Nephron progenitor cell (in vitro differentiated cells): ENCODE measurements at regions not wholly inside any gene's neighbourhood (a gene's known extent, or its start where the extent isn't known, plus 50 kb on each side); places are given as distances from the start of the nearest gene placed in this dataset.

ENCODE experiments used
- DNase-seq: peaks from one replicate; pipeline ENCODE4 v3.0.0; 2021
- H3K27ac Mint-ChIP-seq: 2 replicates; pipeline ENCODE4 v1.8.0; 2021; ENCODE audit warnings: mild to moderate bottlenecking, moderate library complexity, mixed read lengths
- H3K27me3 Mint-ChIP-seq: 2 replicates; pipeline ENCODE4 v1.8.0; 2021; ENCODE audit warnings: mild to moderate bottlenecking, low read depth, mixed read lengths; ENCODE audit not compliant: poor library complexity
- H3K36me3 Mint-ChIP-seq: 2 replicates; pipeline ENCODE4 v1.8.0; 2021; ENCODE audit warnings: low read depth, mixed read lengths
- H3K4me1 Mint-ChIP-seq: 2 replicates; pipeline ENCODE4 v1.8.0; 2021; ENCODE audit warnings: mixed read lengths
- H3K4me3 Mint-ChIP-seq: 2 replicates; pipeline ENCODE4 v1.8.0; 2021; ENCODE audit warnings: mild to moderate bottlenecking, moderate library complexity, mixed read lengths
- H3K9me3 Mint-ChIP-seq: 2 replicates; pipeline ENCODE4 v1.8.0; 2021; ENCODE audit warnings: mild to moderate bottlenecking, moderate library complexity, mixed read lengths
- CTCF ChIP-seq: fragments of 200-600 bp; sonication (generic); IDR thresholded peaks from 2 replicates; pipeline ENCODE4 v1.5.0; 2021; ENCODE audit warnings: antibody characterized with exemption

GRCh38 chr5:174655351-174655750, 69.0 kb upstream of the MSX2 start:
- Mint-ChIP-seq H3K36me3 (no peaks in the 10 kb centered on the region), H3K9me3 (no peaks in the 10 kb centered on the region), H3K27me3 (peaks cover 6% of the 10 kb centered on the region), H3K4me1 (peaks cover 42% of the 10 kb centered on the region), H3K4me3 (no peak overlapping the region), H3K27ac (no peak overlapping the region)
- no peak for TF ChIP-seq CTCF
- no peak for DNase-seq

- peaks cover 25% of the 10 kb centered on the region for H3K4me1 Mint-ChIP-seq
- TF ChIP-seq CTCF = no peak
- no peak overlapping the region for H3K27ac Mint-ChIP-seq
Observed at GRCh38 chr5:174664180-174664850, 60.1 kb upstream of the MSX2 start.

GRCh38 chr5:174665347-174665746, 59.0 kb upstream of the MSX2 start:
- Mint-ChIP-seq H3K36me3 (peaks cover 23% of the 10 kb centered on the region), H3K9me3 (peaks cover 41% of the 10 kb centered on the region), H3K27me3 (peaks cover 20% of the 10 kb centered on the region), H3K27ac (no peak overlapping the region), H3K4me1 (peaks cover 15% of the 10 kb centered on the region), H3K4me3 (no peak overlapping the region)
- TF ChIP-seq CTCF = no peak
- no peak for DNase-seq

More at GRCh38 chr5:174664180-174664850, 60.1 kb upstream of the MSX2 start:
- no peak for DNase-seq
- Mint-ChIP-seq H3K9me3 (peaks cover 41% of the 10 kb centered on the region), H3K4me3 (no peak overlapping the region), H3K27me3 (peaks cover 20% of the 10 kb centered on the region), H3K36me3 (peaks cover 23% of the 10 kb centered on the region)

GRCh38 chr5:174667526-174667925, 56.9 kb upstream of the MSX2 start:
- H3K9me3 Mint-ChIP-seq = peaks cover 41% of the 10 kb centered on the region
- DNase-seq = no peak
- H3K36me3 Mint-ChIP-seq = peaks cover 23% of the 10 kb centered on the region
- no peak for TF ChIP-seq CTCF
- peaks cover 26% of the 10 kb centered on the region for H3K27me3 Mint-ChIP-seq
- no peak overlapping the region for H3K27ac Mint-ChIP-seq
- H3K4me1 Mint-ChIP-seq = peaks cover 15% of the 10 kb centered on the region
- no peak overlapping the region for H3K4me3 Mint-ChIP-seq

GRCh38 chr5:174668349-174668748, 56.0 kb upstream of the MSX2 start:
- Mint-ChIP-seq H3K27ac (no peak overlapping the region), H3K36me3 (peaks cover 23% of the 10 kb centered on the region), H3K27me3 (peaks cover 28% of the 10 kb centered on the region), H3K4me1 (peaks cover 15% of the 10 kb centered on the region), H3K4me3 (no peak overlapping the region), H3K9me3 (peaks cover 40% of the 10 kb centered on the region)
- no peak for TF ChIP-seq CTCF
- DNase-seq = no peak
